GM12878 (cell line): ENCODE measurements at regions not wholly inside any gene's neighbourhood (a gene's known extent, or its start where the extent isn't known, plus 50 kb on each side); places are given as distances from the start of the nearest gene placed in this dataset.

Experiments
- CEBPB ChIP-seq, 2 experiments: fragments of 150-350 bp in 1 of 2; IDR thresholded peaks; 2 replicates each; pipeline ENCODE4 v1.6.1; 2012 to 2014; ENCODE audit warnings: low read depth in 2 of 2, low read length in 2 of 2, borderline replicate concordance in 1 of 2, inconsistent platforms in 1 of 2
- CTCF ChIP-seq, 3 experiments: IDR thresholded peaks in 2 of 3; conservative IDR thresholded peaks in 1 of 3; 2 replicates each; pipeline ENCODE4 v1.5.1; 2011; ENCODE audit warnings: low read depth in 3 of 3, low read length in 3 of 3, mild to moderate bottlenecking in 3 of 3, control low read depth in 2 of 3, moderate library complexity in 2 of 3, inconsistent platforms in 1 of 3, mixed read lengths in 1 of 3; ENCODE audit not compliant: control insufficient read depth in 2 of 3, insufficient read depth in 1 of 3; ENCODE audit errors: extremely low read depth in 1 of 3
- E4F1 ChIP-seq: fragments of 450-650 bp; IDR thresholded peaks from 2 replicates; pipeline ENCODE4 v1.6.1; 2018; ENCODE audit warnings: borderline replicate concordance, mild to moderate bottlenecking; ENCODE audit not compliant: partially characterized antibody
- POLR2A ChIP-seq: IDR thresholded peaks from 2 replicates; pipeline ENCODE4 v1.6.1; 2011; ENCODE audit warnings: low read depth, mild to moderate bottlenecking, low read length
- REST ChIP-seq: IDR thresholded peaks from 2 replicates; pipeline ENCODE4 v1.6.1; 2012; ENCODE audit warnings: mild to moderate bottlenecking, low read depth, low read length
- USF2 ChIP-seq: IDR thresholded peaks from 2 replicates; pipeline ENCODE4 v1.6.1; 2011; ENCODE audit warnings: low read depth, low read length, improper control_type of control experiment, borderline replicate concordance
- ZBTB40 ChIP-seq: fragments of 450-650 bp; IDR thresholded peaks from 2 replicates; pipeline ENCODE4 v1.6.1; 2016; ENCODE audit warnings: mild to moderate bottlenecking, moderate library complexity, borderline replicate concordance

GRCh38 chr16:7888411-7888810 lies 555.8 kb downstream of the RBFOX1 start:
- TF ChIP-seq CEBPB (IDR thresholded peaks at IDR 0.05; ENCODE audit: borderline replicate concordance in 1 of 2, low read depth in 2 of 2, low read length in 2 of 2): no peak
- TF ChIP-seq CTCF (IDR thresholded peaks at IDR 0.05 in 2 of 3, conservative IDR thresholded peaks at IDR 0.05 in 1 of 3; ENCODE audit: control insufficient read depth in 2 of 3, extremely low read depth in 1 of 3, insufficient read depth in 1 of 3, low read depth in 3 of 3, low read length in 3 of 3): no peak
- TF ChIP-seq ZBTB40: no peak
- no peak for TF ChIP-seq USF2
- TF ChIP-seq REST: no peak
- no peak for TF ChIP-seq POLR2A
- no peak for TF ChIP-seq E4F1
